Lower lobe of right lung (tissue), 2 donors: ENCODE measurements at regions not wholly inside any gene's neighbourhood (a gene's known extent, or its start where the extent isn't known, plus 50 kb on each side); places are given as distances from the start of the nearest gene placed in this dataset.

Experiments used
- ATAC-seq, 2 donors: fragments of 200-7000 bp; cut with Tn5 transposase; one replicate each; pipeline ENCODE4 v1.9.1; 2020 to 2022; ENCODE audit warnings: mild to moderate bottlenecking in 2 of 2, moderate library complexity in 2 of 2
- DNase-seq: peaks from one replicate; pipeline ENCODE4 v3.0.0-alpha.2; 2020
- H3K27ac ChIP-seq: fragments of 200-600 bp; one replicate; pipeline ENCODE4 v1.8.0; 2022
- H3K27me3 ChIP-seq: fragments of 200-600 bp; one replicate; pipeline ENCODE4 v1.8.0; 2022; ENCODE audit warnings: low read depth
- H3K36me3 ChIP-seq: fragments of 200-600 bp; one replicate; pipeline ENCODE4 v1.8.0; 2022; ENCODE audit warnings: mild to moderate bottlenecking
- H3K4me1 ChIP-seq: fragments of 200-600 bp; one replicate; pipeline ENCODE4 v1.8.0; 2022
- H3K4me3 ChIP-seq: fragments of 200-600 bp; one replicate; pipeline ENCODE4 v1.8.0; 2022; ENCODE audit warnings: mild to moderate bottlenecking
- H3K9me3 ChIP-seq: fragments of 200-600 bp; one replicate; pipeline ENCODE4 v1.8.0; 2022
- intact Hi-C: fragments of 100-400 bp; cut with DNase I; formaldehyde crosslinking; loops from one replicate; pipeline ENCODE4 v1.11.0; 2022
- TF ChIP-seq, protein P1 (sequence below): fragments of 200-600 bp; IDR thresholded peaks from one replicate; pipeline ENCODE4 v1.8.0; 2022; ENCODE audit warnings: antibody characterized with exemption, mild to moderate bottlenecking
- donor health status: DM: no; HTN: yes; CAD: no; lungs with severe emphysema.

GRCh38 chr3:194777729-194778128 lies 92.0 kb downstream of the FAM43A start:
- DNase-seq, result no peak
- ATAC-seq, result no peak
- Histone ChIP-seq H3K36me3 (no peaks in the 10 kb centered on the region), H3K4me1 (peaks cover 15% of the 10 kb centered on the region), H3K4me3 (no peak overlapping the region), H3K27me3 (no peaks in the 10 kb centered on the region), H3K9me3 (no peaks in the 10 kb centered on the region), H3K27ac (no peak overlapping the region)
- intact Hi-C loops, result no loop called here
- TF ChIP-seq, protein P1, sequence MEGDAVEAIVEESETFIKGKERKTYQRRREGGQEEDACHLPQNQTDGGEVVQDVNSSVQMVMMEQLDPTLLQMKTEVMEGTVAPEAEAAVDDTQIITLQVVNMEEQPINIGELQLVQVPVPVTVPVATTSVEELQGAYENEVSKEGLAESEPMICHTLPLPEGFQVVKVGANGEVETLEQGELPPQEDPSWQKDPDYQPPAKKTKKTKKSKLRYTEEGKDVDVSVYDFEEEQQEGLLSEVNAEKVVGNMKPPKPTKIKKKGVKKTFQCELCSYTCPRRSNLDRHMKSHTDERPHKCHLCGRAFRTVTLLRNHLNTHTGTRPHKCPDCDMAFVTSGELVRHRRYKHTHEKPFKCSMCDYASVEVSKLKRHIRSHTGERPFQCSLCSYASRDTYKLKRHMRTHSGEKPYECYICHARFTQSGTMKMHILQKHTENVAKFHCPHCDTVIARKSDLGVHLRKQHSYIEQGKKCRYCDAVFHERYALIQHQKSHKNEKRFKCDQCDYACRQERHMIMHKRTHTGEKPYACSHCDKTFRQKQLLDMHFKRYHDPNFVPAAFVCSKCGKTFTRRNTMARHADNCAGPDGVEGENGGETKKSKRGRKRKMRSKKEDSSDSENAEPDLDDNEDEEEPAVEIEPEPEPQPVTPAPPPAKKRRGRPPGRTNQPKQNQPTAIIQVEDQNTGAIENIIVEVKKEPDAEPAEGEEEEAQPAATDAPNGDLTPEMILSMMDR, result no peak

GRCh38 chr3:194779729-194780224 lies 94.1 kb downstream of the FAM43A start:
- TF ChIP-seq, protein P1, result no peak
- intact Hi-C loops, result no loop called here
- Histone ChIP-seq H3K27me3 (no peaks in the 10 kb centered on the region), H3K27ac (no peak overlapping the region), H3K36me3 (no peaks in the 10 kb centered on the region), H3K9me3 (no peaks in the 10 kb centered on the region), H3K4me1 (peaks cover 11% of the 10 kb centered on the region), H3K4me3 (no peak overlapping the region)
- DNase-seq (no peak), ATAC-seq (no peak)

GRCh38 chr3:194780706-194781105 lies 95.0 kb downstream of the FAM43A start:
- DNase-seq (no peak), ATAC-seq (no peak)
- Histone ChIP-seq H3K27me3 (no peaks in the 10 kb centered on the region), H3K27ac (no peak overlapping the region), H3K4me3 (no peak overlapping the region), H3K9me3 (no peaks in the 10 kb centered on the region), H3K36me3 (no peaks in the 10 kb centered on the region), H3K4me1 (peaks cover 20% of the 10 kb centered on the region)
- TF ChIP-seq, protein P1, result no peak
- intact Hi-C loops, result no loop called here

- no peaks in the 10 kb centered on the region for H3K27me3 ChIP-seq
- ATAC-seq (no peak), DNase-seq (no peak)
- H3K4me1 ChIP-seq, result peaks cover 22% of the 10 kb centered on the region
- TF ChIP-seq, protein P1, result no peak
- no peak overlapping the region for H3K27ac ChIP-seq
- H3K4me3 ChIP-seq, result no peak overlapping the region
- no peaks in the 10 kb centered on the region for H3K9me3 ChIP-seq
- intact Hi-C loops, result no loop called here
- no peaks in the 10 kb centered on the region for H3K36me3 ChIP-seq
Observed at GRCh38 chr3:194781617-194782016, 95.9 kb downstream of the FAM43A start.

- DNase-seq (peak; percentile 58), ATAC-seq (peak; percentile 67 to 82)
- H3K4me3 ChIP-seq, result no peak overlapping the region
- TF ChIP-seq, protein P1, result no peak
- H3K36me3 ChIP-seq, result no peaks in the 10 kb centered on the region
- peaks cover 22% of the 10 kb centered on the region for H3K4me1 ChIP-seq
- no peaks in the 10 kb centered on the region for H3K27me3 ChIP-seq
- no peaks in the 10 kb centered on the region for H3K9me3 ChIP-seq
- intact Hi-C loops, result no loop called here
- H3K27ac ChIP-seq, result no peak overlapping the region
Observed at GRCh38 chr3:194782698-194783404, 97.2 kb downstream of the FAM43A start.
